SK-N-SH (cell line): ENCODE measurements at regions not wholly inside any gene's neighbourhood (a gene's known extent, or its start where the extent isn't known, plus 50 kb on each side); places are given as distances from the start of the nearest gene placed in this dataset.

ENCODE experiments used
- CTCF ChIA-PET: fragments of 300-600, 350-600 bp; formaldehyde crosslinking; extraction: SDS; loops from one replicate; lab custom pipeline; 2021; lab: Yijun Ruan, JAX
- POLR2A ChIA-PET: fragments of 350-600 bp; sonication (Branson Sonifier 250); formaldehyde crosslinking; extraction: SDS; loops from one replicate; lab custom pipeline; 2020; ENCODE audit warnings: antibody characterized with exemption, inconsistent platforms; lab: Yijun Ruan, JAX
- DNase-seq: peaks from one replicate; pipeline ENCODE4 v3.0.0; 2012
- H2AFZ ChIP-seq: fragments of 200-600 bp; sonication (generic); 2 replicates; pipeline ENCODE4 v1.8.1; 2016; ENCODE audit warnings: antibody characterized with exemption, mild to moderate bottlenecking, low read depth
- H3F3A ChIP-seq: fragments of 200-600 bp; sonication (generic); replicated peaks from 2 replicates; pipeline ENCODE3; 2016; ENCODE audit warnings: antibody characterized with exemption, mild to moderate bottlenecking; ENCODE audit not compliant: insufficient read depth
- H3K27ac ChIP-seq, 2 experiments: fragments of 200-500 bp in 1 of 2; fragments of 200-600 bp in 1 of 2; sonication (Bioruptor generic) in 1 of 2; sonication (generic), shearing (Covaris generic) in 1 of 2; 2 replicates each; pipeline versions ENCODE4 v1.5.1 to v1.6.1; 2014 to 2016; ENCODE audit warnings: low read depth in 2 of 2, inconsistent platforms in 1 of 2, low read length in 1 of 2, mild to moderate bottlenecking in 1 of 2, mixed read lengths in 1 of 2
- H3K27me3 ChIP-seq: fragments of 200-600 bp; sonication (generic), shearing (Covaris generic); 2 replicates; pipeline ENCODE4 v1.6.1; 2016; ENCODE audit warnings: mixed run types; ENCODE audit not compliant: insufficient read depth
- H3K36me3 ChIP-seq, 2 experiments: fragments of 200-500 bp in 1 of 2; fragments of 200-600 bp in 1 of 2; sonication (Bioruptor generic) in 1 of 2; sonication (generic) in 1 of 2; replicated peaks in 1 of 2; 2 replicates each; pipeline versions ENCODE3 to v1.5.1; 2014 to 2016; ENCODE audit warnings: low read length in 1 of 2, mild to moderate bottlenecking in 1 of 2; ENCODE audit not compliant: insufficient read depth in 2 of 2, control insufficient read depth in 1 of 2
- H3K4me1 ChIP-seq, 2 experiments: fragments of 200-500 bp in 1 of 2; fragments of 200-600 bp in 1 of 2; sonication (Bioruptor generic) in 1 of 2; sonication (generic), shearing (Covaris generic) in 1 of 2; 2 replicates each; pipeline versions ENCODE4 v1.5.1 to v1.6.1; 2014 to 2016; ENCODE audit warnings: low read depth in 1 of 2, low read length in 1 of 2, mixed run types in 1 of 2; ENCODE audit not compliant: insufficient read depth in 2 of 2, control insufficient read depth in 1 of 2
- H3K4me2 ChIP-seq: fragments of 200-600 bp; sonication (generic), shearing (Covaris generic); 2 replicates; pipeline ENCODE4 v1.6.1; 2017; ENCODE audit warnings: mixed run types
- H3K4me3 ChIP-seq, 2 experiments: fragments of 200-500 bp in 1 of 2; fragments of 200-600 bp in 1 of 2; sonication (Bioruptor generic) in 1 of 2; sonication (generic), shearing (Covaris generic) in 1 of 2; 2 replicates each; pipeline versions ENCODE4 v1.5.1 to v1.8.1; 2014 to 2016; ENCODE audit warnings: low read depth in 2 of 2, inconsistent platforms in 1 of 2, low read length in 1 of 2, mild to moderate bottlenecking in 1 of 2, mixed read lengths in 1 of 2, moderate library complexity in 1 of 2
- H3K79me2 ChIP-seq: fragments of 200-600 bp; sonication (generic); 2 replicates; pipeline ENCODE4 v1.8.1; 2017; ENCODE audit warnings: mild to moderate bottlenecking; ENCODE audit not compliant: insufficient read depth
- H3K9ac ChIP-seq: fragments of 200-600 bp; sonication (generic); 2 replicates; pipeline ENCODE4 v1.6.1; 2017; ENCODE audit warnings: mixed run types
- H3K9me2 ChIP-seq: fragments of 200-600 bp; sonication (generic); 2 replicates; pipeline ENCODE4 v1.6.1; 2017; ENCODE audit warnings: mixed run types
- H3K9me3 ChIP-seq: fragments of 200-600 bp; sonication (generic); 2 replicates; pipeline ENCODE4 v1.6.1; 2017; ENCODE audit warnings: mixed run types, mild to moderate bottlenecking, moderate library complexity
- H4K20me1 ChIP-seq: fragments of 200-600 bp; sonication (generic); 2 replicates; pipeline ENCODE4 v1.6.1; 2017; ENCODE audit warnings: mild to moderate bottlenecking, mixed run types; ENCODE audit not compliant: insufficient read depth
- CHD2 ChIP-seq: fragments of 150-350 bp; IDR thresholded peaks from 2 replicates; pipeline ENCODE4 v1.6.1; 2018; ENCODE audit warnings: low read length; ENCODE audit not compliant: partially characterized antibody
- CTCF ChIP-seq: fragments of 200-600 bp; sonication (generic); IDR thresholded peaks from 2 replicates; pipeline ENCODE4 v1.6.1; 2017; ENCODE audit warnings: antibody characterized with exemption, mild to moderate bottlenecking, moderate library complexity
- ELF1 ChIP-seq: IDR thresholded peaks from 2 replicates; pipeline ENCODE4 v1.4.0; 2012
- EP300 ChIP-seq, 2 experiments: IDR thresholded peaks; 2 replicates each; pipeline versions ENCODE4 v1.4.0 to v1.6.1; 2012; ENCODE audit warnings: borderline replicate concordance in 1 of 2, low read depth in 1 of 2, low read length in 1 of 2
- EZH2phosphoT487 ChIP-seq: fragments of 200-600 bp; sonication (generic); IDR thresholded peaks from 2 replicates; pipeline ENCODE4 v1.6.1; 2017; ENCODE audit warnings: low read depth, mixed run types, mild to moderate bottlenecking, antibody characterized with exemption, moderate library complexity, borderline replicate concordance
- FOXJ3 ChIP-seq: sonication (generic); formaldehyde crosslinking; IDR thresholded peaks from 2 replicates; pipeline ENCODE4 v1.5.1; 2020; ENCODE audit warnings: mild to moderate bottlenecking, missing genetic modification reagents
- FOXM1 ChIP-seq: IDR thresholded peaks from 2 replicates; pipeline ENCODE4 v1.4.0; 2012; ENCODE audit warnings: low read depth, mild to moderate bottlenecking
- GATA2 ChIP-seq: sonication (generic); formaldehyde crosslinking; IDR thresholded peaks from 2 replicates; pipeline ENCODE4 v1.5.0; 2020; ENCODE audit warnings: mild to moderate bottlenecking, missing genetic modification reagents
- IRF3 ChIP-seq: fragments of 150-350 bp; IDR thresholded peaks from 2 replicates; pipeline ENCODE4 v1.6.1; 2016; ENCODE audit warnings: mild to moderate bottlenecking, low read depth, low read length
- JUND ChIP-seq: IDR thresholded peaks from 2 replicates; pipeline ENCODE4 v1.4.0; 2012
- MAX ChIP-seq: IDR thresholded peaks from 2 replicates; pipeline ENCODE4 v1.4.0; 2012; ENCODE audit warnings: low read depth
- MXI1 ChIP-seq: IDR thresholded peaks from 2 replicates; pipeline ENCODE4 v1.6.1; 2012; ENCODE audit warnings: mild to moderate bottlenecking, low read depth, low read length, improper control_type of control experiment
- NFIC ChIP-seq: IDR thresholded peaks from 2 replicates; pipeline ENCODE4 v1.4.0; 2012; ENCODE audit warnings: borderline replicate concordance
- RAD21 ChIP-seq: IDR thresholded peaks from 2 replicates; pipeline ENCODE4 v1.6.1; 2012; ENCODE audit warnings: mild to moderate bottlenecking, low read length
- RCOR1 ChIP-seq: fragments of 150-350 bp; IDR thresholded peaks from 2 replicates; pipeline ENCODE4 v1.6.1; 2017; ENCODE audit warnings: antibody characterized with exemption, low read length
- TCF12 ChIP-seq: IDR thresholded peaks from 2 replicates; pipeline ENCODE4 v1.4.0; 2012
- USF2 ChIP-seq: fragments of 150-350 bp; IDR thresholded peaks from 2 replicates; pipeline ENCODE4 v1.6.1; 2017; ENCODE audit warnings: antibody characterized with exemption, low read length, low read depth, borderline replicate concordance
- WGBS: methylation state at CpG from one replicate; pipeline ENCODE4 v1.1.6; 2017; ENCODE audit warnings: low lambda C conversion rate; 5-methylcytosine and 5-hydroxymethylcytosine counted together

- Histone ChIP-seq H3K27ac (no peak overlapping the region), H3F3A (no peaks in the 10 kb centered on the region), H3K4me3 (no peak overlapping the region), H3K4me1 (no peaks in the 10 kb centered on the region), H3K9me2 (no peaks in the 10 kb centered on the region), H3K4me2 (no peak overlapping the region), H3K27me3 (no peaks in the 10 kb centered on the region), H3K9ac (no peak overlapping the region), H4K20me1 (no peaks in the 10 kb centered on the region), H3K79me2 (no peaks in the 10 kb centered on the region), H3K36me3 (no peaks in the 10 kb centered on the region), H2AFZ (no peak overlapping the region), H3K9me3 (no peaks in the 10 kb centered on the region)
- 17% methylated on average over 3 of the region's 3 CpGs for WGBS
- DNase-seq: no peak
- CTCF ChIA-PET: no interaction called here
- POLR2A ChIA-PET: no interaction called here
- TF ChIP-seq FOXJ3 (CRISPR knock-in tag) (no peak), TCF12 (no peak), RAD21 (no peak), ELF1 (no peak), JUND (no peak), NFIC (no peak)
These were observed 188.9 kb downstream of the TENT4A start for GRCh38 chr5:6902094-6902493.

GRCh38 chr5:6902597-6902996, 189.4 kb downstream of the TENT4A start:
- Histone ChIP-seq H3K79me2 (no peaks in the 10 kb centered on the region), H4K20me1 (no peaks in the 10 kb centered on the region), H3K36me3 (no peaks in the 10 kb centered on the region), H3K9me2 (no peaks in the 10 kb centered on the region), H3K9ac (no peak overlapping the region), H3K4me3 (no peak overlapping the region), H3K4me2 (no peak overlapping the region), H3K4me1 (no peaks in the 10 kb centered on the region), H2AFZ (no peak overlapping the region), H3K9me3 (no peaks in the 10 kb centered on the region), H3K27ac (no peak overlapping the region), H3K27me3 (no peaks in the 10 kb centered on the region), H3F3A (no peaks in the 10 kb centered on the region)
- ChIA-PET CTCF (no interaction called here), POLR2A (no interaction called here)
- TF ChIP-seq RCOR1 (no peak), GATA2 (no peak), EP300 (IDR thresholded peaks at IDR 0.05; ENCODE audit: borderline replicate concordance in 1 of 2, low read depth in 1 of 2, low read length in 1 of 2) (no peak), MXI1 (no peak), IRF3 (no peak), CHD2 (no peak), FOXJ3 (CRISPR knock-in tag) (no peak), NFIC (no peak), USF2 (no peak), FOXM1 (no peak), ELF1 (no peak), MAX (no peak), EZH2phosphoT487 (no peak), CTCF (no peak)
- WGBS: 5% methylated on average over 5 of the region's 5 CpGs
- DNase-seq: no peak
